SH-SY5Y (cell line): ENCODE measurements at regions not wholly inside any gene's neighbourhood (a gene's known extent, or its start where the extent isn't known, plus 50 kb on each side); places are given as distances from the start of the nearest gene placed in this dataset.

Source experiments
- GATA2 ChIP-seq: IDR thresholded peaks from 2 replicates; pipeline ENCODE4 v1.6.1; 2011; ENCODE audit warnings: mild to moderate bottlenecking, low read depth, low read length
- GATA3 ChIP-seq: IDR thresholded peaks from 2 replicates; pipeline ENCODE4 v1.6.1; 2011; ENCODE audit warnings: low read depth, mild to moderate bottlenecking, low read length, moderate library complexity

GRCh38 chr4:101667348-101667747 lies 123.2 kb upstream of the BANK1 start:
- no peak for TF ChIP-seq GATA2
- no peak for TF ChIP-seq GATA3
